ENCODE measurements at regions not wholly inside any gene's neighbourhood (a gene's known extent, or its start where the extent isn't known, plus 50 kb on each side); places are given as distances from the start of the nearest gene placed in this dataset.

DNA sequence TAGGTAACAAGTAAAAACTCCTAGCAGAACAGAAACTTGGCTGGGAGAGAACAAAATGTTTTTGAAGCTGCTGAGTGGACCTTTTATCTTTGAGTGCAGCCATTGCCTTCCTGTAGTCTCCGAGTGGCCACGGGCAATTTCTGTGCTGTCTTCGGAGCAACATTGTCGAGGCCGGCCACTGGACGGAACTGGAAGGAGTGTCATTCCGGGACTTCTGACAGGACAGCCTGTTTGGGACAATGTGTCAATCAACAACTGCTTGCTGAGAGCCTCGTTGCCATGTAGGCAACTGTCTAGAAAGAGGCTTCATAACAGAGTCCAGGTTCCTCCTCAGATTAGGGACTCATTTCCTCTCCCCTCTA, 96.2 kb upstream of the CDYL2 start:
- no peaks in the 10 kb centered on the region for H3K23me2 ChIP-seq (ENCODE audit: insufficient read length, low read depth, low read length, poor library complexity, severe bottlenecking)
- no peak overlapping the region for H2AFZ ChIP-seq (ENCODE audit: low read length)
- H3T11ph ChIP-seq (ENCODE audit: low read length) = no peak overlapping the region
- no peak overlapping the region for H2AK5ac ChIP-seq (ENCODE audit: insufficient read length, low read length)
- H3K9me3 ChIP-seq (ENCODE audit: control insufficient read depth, low read depth, low read length) = no peaks in the 10 kb centered on the region
- no peak overlapping the region for H3K9ac ChIP-seq (ENCODE audit: extremely low read depth, insufficient read length, low read length)
- H3K4ac ChIP-seq (ENCODE audit: low read depth, low read length) = no peak overlapping the region
- no peak for DNase-seq
- H3K56ac ChIP-seq (ENCODE audit: insufficient read length, low read depth, low read length) = no peak overlapping the region
- H4K5ac ChIP-seq (ENCODE audit: insufficient read length, low read depth, low read length) = no peak overlapping the region
- Mint-ChIP-seq H3K4me1 (no peaks in the 10 kb centered on the region; a peak in 1 of 4 replicates), H3K9me3 (peaks cover 0 to 3% of the 10 kb centered on the region in 2 experiments; a peak in 1 of 5 replicates), H3K4me3 (no peak overlapping the region), H3K36me3 (ENCODE audit: insufficient read depth in 1 of 3, low read depth in 3 of 3) (no peaks in the 10 kb centered on the region), H3K27ac (no peak overlapping the region), H3K27me3 (ENCODE audit: low read depth) (no peaks in the 10 kb centered on the region; the same call in 1 of the 2 replicates)
- H3K79me2 ChIP-seq (ENCODE audit: insufficient read depth, low read length) = no peaks in the 10 kb centered on the region
- H3K79me1 ChIP-seq (ENCODE audit: insufficient read depth, low read depth, low read length, poor library complexity, severe bottlenecking) = no peaks in the 10 kb centered on the region
- no peak overlapping the region for H2BK12ac ChIP-seq (ENCODE audit: insufficient read length, low read depth, low read length)
- no peak overlapping the region for H3K4me2 ChIP-seq (ENCODE audit: insufficient read depth, insufficient read length, low read length)
- H4K8ac ChIP-seq (replicated peaks; ENCODE audit: insufficient read length, low read depth, low read length) = no peak overlapping the region
- H4K91ac ChIP-seq (ENCODE audit: insufficient read length, low read depth, low read length) = no peak overlapping the region
- no peak overlapping the region for H3K18ac ChIP-seq (ENCODE audit: insufficient read length, low read depth, low read length)
- no peak overlapping the region for H2BK20ac ChIP-seq (ENCODE audit: low read depth, low read length, poor library complexity, severe bottlenecking)
- no peak overlapping the region for H2BK120ac ChIP-seq (ENCODE audit: low read depth, low read length, poor library complexity, severe bottlenecking)
- H2BK5ac ChIP-seq (ENCODE audit: insufficient read length, low read length) = no peak overlapping the region
- no peak overlapping the region for H3K27ac ChIP-seq (ENCODE audit: insufficient read length, low read depth, low read length)
- H3K14ac ChIP-seq (ENCODE audit: insufficient read depth, low read length) = no peak overlapping the region
- no peaks in the 10 kb centered on the region for H4K20me1 ChIP-seq (ENCODE audit: control insufficient read depth, insufficient read depth, insufficient read length)
- no peaks in the 10 kb centered on the region for H3K4me1 ChIP-seq (ENCODE audit: insufficient read depth, low read length)
- TF ChIP-seq, protein P1, sequence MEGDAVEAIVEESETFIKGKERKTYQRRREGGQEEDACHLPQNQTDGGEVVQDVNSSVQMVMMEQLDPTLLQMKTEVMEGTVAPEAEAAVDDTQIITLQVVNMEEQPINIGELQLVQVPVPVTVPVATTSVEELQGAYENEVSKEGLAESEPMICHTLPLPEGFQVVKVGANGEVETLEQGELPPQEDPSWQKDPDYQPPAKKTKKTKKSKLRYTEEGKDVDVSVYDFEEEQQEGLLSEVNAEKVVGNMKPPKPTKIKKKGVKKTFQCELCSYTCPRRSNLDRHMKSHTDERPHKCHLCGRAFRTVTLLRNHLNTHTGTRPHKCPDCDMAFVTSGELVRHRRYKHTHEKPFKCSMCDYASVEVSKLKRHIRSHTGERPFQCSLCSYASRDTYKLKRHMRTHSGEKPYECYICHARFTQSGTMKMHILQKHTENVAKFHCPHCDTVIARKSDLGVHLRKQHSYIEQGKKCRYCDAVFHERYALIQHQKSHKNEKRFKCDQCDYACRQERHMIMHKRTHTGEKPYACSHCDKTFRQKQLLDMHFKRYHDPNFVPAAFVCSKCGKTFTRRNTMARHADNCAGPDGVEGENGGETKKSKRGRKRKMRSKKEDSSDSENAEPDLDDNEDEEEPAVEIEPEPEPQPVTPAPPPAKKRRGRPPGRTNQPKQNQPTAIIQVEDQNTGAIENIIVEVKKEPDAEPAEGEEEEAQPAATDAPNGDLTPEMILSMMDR (conservative IDR thresholded peaks at IDR 0.05) = no peak
- no peak overlapping the region for H2BK15ac ChIP-seq (ENCODE audit: low read depth, low read length)
- WGBS (ENCODE audit: extremely low coverage, insufficient read length, low lambda C conversion rate) = no CpG with 5 or more reads among the region's 8 CpGs
- no peaks in the 10 kb centered on the region for H3K27me3 ChIP-seq (ENCODE audit: insufficient read depth, low read length)
- H3K23ac ChIP-seq (ENCODE audit: insufficient read length, low read depth, low read length) = no peak overlapping the region
